SK-N-SH (cell line): ENCODE measurements at regions not wholly inside any gene's neighbourhood (a gene's known extent, or its start where the extent isn't known, plus 50 kb on each side); places are given as distances from the start of the nearest gene placed in this dataset.

ENCODE experiments used
- MXI1 ChIP-seq: IDR thresholded peaks from 2 replicates; pipeline ENCODE4 v1.6.1; 2012; ENCODE audit warnings: mild to moderate bottlenecking, low read depth, low read length, improper control_type of control experiment
- NFIC ChIP-seq: IDR thresholded peaks from 2 replicates; pipeline ENCODE4 v1.4.0; 2012; ENCODE audit warnings: borderline replicate concordance

DNA sequence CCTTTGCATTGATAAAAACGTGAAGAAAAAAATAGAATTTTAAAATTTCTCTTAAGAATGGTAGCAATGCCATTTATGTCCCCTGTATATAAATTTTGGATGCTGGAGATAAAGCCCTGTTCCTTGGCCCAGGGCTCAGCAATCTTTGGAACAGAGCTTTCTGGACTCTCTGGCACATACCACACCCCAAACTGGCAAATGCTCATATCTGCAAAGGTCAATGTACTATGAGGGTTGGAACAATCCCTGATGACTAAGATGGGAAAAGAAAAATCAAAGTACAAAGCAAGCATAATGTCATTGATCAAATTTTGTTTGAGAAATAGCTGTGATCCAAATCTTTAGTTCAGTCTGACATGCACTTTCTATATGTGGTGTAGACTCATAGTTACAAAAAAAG, 158.1 kb upstream of the HCRTR2 start:
- TF ChIP-seq MXI1 = no peak
- TF ChIP-seq NFIC = no peak
